PC-9 (cell line): ENCODE measurements at regions not wholly inside any gene's neighbourhood (a gene's known extent, or its start where the extent isn't known, plus 50 kb on each side); places are given as distances from the start of the nearest gene placed in this dataset.

ENCODE experiments used
- EZH2 ChIP-seq: fragments of 200-600 bp; sonication (generic); IDR thresholded peaks from 2 replicates; pipeline ENCODE4 v1.8.0; 2017; ENCODE audit warnings: antibody characterized with exemption, low read depth
- TF ChIP-seq, protein P1 (sequence below): fragments of 200-600 bp; sonication (generic); conservative IDR thresholded peaks from 2 replicates; pipeline ENCODE4 v1.6.1; 2017; ENCODE audit warnings: mixed run types, antibody characterized with exemption, mild to moderate bottlenecking, moderate library complexity

DNA sequence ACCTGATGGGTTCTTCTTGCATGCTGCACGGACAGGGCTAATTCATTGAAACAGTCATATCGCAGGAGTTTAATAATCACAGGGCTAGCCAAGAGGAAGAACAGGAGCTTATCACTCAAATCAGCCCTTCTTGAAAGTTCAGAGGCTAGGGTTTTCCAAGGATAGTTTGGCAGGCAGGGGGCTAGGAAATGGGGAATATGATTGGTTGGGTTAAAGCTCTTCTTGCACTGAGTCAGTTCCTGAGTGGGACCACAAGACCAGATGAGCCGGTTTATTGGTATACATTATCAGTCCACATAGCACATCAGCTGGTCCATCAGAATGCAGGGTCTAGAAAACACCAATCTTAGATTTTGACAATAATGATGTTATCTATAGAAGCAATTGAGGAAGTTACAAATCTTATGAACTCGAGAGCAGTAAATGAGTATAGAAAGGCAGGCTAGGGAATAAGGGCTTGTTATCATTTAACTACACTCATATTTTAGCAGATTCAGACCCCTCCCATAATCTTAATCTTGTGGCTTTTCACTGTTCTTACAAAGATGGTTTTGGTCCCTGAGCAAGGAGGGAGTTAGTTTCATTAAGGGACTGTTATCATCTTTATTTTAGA, 58.1 kb upstream of the SLC25A36 start:
- TF ChIP-seq, protein P1, sequence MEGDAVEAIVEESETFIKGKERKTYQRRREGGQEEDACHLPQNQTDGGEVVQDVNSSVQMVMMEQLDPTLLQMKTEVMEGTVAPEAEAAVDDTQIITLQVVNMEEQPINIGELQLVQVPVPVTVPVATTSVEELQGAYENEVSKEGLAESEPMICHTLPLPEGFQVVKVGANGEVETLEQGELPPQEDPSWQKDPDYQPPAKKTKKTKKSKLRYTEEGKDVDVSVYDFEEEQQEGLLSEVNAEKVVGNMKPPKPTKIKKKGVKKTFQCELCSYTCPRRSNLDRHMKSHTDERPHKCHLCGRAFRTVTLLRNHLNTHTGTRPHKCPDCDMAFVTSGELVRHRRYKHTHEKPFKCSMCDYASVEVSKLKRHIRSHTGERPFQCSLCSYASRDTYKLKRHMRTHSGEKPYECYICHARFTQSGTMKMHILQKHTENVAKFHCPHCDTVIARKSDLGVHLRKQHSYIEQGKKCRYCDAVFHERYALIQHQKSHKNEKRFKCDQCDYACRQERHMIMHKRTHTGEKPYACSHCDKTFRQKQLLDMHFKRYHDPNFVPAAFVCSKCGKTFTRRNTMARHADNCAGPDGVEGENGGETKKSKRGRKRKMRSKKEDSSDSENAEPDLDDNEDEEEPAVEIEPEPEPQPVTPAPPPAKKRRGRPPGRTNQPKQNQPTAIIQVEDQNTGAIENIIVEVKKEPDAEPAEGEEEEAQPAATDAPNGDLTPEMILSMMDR = no peak
- no peak for TF ChIP-seq EZH2
